ENCODE measurements at regions not wholly inside any gene's neighbourhood (a gene's known extent, or its start where the extent isn't known, plus 50 kb on each side); places are given as distances from the start of the nearest gene placed in this dataset.

DNA sequence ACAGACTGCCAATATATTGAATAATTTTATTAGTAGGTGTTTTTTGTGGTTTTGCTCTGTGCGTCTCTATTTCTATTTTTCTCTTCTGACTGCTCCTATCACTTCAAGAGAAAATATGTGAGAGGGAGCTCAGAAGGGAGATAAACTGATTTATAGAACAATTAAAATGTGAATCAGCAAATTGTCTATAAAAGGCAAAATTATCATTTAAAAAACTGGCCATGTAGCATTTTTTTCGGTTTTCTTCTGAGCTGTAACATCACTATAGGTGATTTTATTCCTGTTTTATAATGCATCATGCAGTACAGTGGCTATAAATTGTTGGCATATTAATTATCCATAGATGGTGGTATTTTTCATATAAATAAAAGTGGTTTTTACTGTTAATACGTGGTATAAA, 416.5 kb downstream of the DOK5 start:
- TF ChIP-seq OSR1 (CRISPR knock-in tag; IDR thresholded peaks at IDR 0.05) = no peak
- TF ChIP-seq, protein P1, sequence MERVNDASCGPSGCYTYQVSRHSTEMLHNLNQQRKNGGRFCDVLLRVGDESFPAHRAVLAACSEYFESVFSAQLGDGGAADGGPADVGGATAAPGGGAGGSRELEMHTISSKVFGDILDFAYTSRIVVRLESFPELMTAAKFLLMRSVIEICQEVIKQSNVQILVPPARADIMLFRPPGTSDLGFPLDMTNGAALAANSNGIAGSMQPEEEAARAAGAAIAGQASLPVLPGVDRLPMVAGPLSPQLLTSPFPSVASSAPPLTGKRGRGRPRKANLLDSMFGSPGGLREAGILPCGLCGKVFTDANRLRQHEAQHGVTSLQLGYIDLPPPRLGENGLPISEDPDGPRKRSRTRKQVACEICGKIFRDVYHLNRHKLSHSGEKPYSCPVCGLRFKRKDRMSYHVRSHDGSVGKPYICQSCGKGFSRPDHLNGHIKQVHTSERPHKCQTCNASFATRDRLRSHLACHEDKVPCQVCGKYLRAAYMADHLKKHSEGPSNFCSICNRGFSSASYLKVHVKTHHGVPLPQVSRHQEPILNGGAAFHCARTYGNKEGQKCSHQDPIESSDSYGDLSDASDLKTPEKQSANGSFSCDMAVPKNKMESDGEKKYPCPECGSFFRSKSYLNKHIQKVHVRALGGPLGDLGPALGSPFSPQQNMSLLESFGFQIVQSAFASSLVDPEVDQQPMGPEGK (CRISPR knock-in tag; IDR thresholded peaks at IDR 0.05; ENCODE audit: borderline replicate concordance) = no peak

Measured in SK-N-SH treated with all-trans-retinoic acid at 6 μM for 48 hours (cell line).